BE2C (cell line): ENCODE measurements at regions not wholly inside any gene's neighbourhood (a gene's known extent, or its start where the extent isn't known, plus 50 kb on each side); places are given as distances from the start of the nearest gene placed in this dataset.
"Not testable (repeated sequence)": the region's sequence is repeated elsewhere in the genome, so short reads cannot be mapped to it uniquely, and the experiment has no call there.

Source experiments
- DNase-seq: peaks from one replicate; pipeline ENCODE4 v3.0.0-alpha.2; 2020
- H3K27me3 ChIP-seq: fragments of 250-450 bp; sonication (Bioruptor Pico); 2 replicates; pipeline ENCODE4 v1.5.1; 2020; ENCODE audit warnings: mild to moderate bottlenecking
- H3K36me3 ChIP-seq: fragments of 250-450 bp; sonication (Bioruptor Pico); 2 replicates; pipeline ENCODE4 v1.5.1; 2020; ENCODE audit warnings: mild to moderate bottlenecking
- H3K4me1 ChIP-seq: fragments of 250-450 bp; sonication (Bioruptor Pico); 2 replicates; pipeline ENCODE4 v1.5.1; 2020
- H3K4me3 ChIP-seq: 2 replicates; pipeline ENCODE4 v1.5.1; 2011; ENCODE audit warnings: low read depth, low read length
- H3K9me3 ChIP-seq: fragments of 250-450 bp; sonication (Bioruptor Pico); 2 replicates; pipeline ENCODE4 v1.5.1; 2020
- CTCF ChIP-seq: IDR thresholded peaks from 2 replicates; pipeline ENCODE4 v1.5.1; 2012; ENCODE audit warnings: mild to moderate bottlenecking, low read depth, low read length

GRCh38 chr2:205865056-205865455 is 182.8 kb downstream of the NRP2 start:
- TF ChIP-seq CTCF: no peak

GRCh38 chr2:205864491-205864890 is 182.2 kb downstream of the NRP2 start:
- TF ChIP-seq CTCF: no peak
- H3K36me3 ChIP-seq: no peaks in the 10 kb centered on the region

More at GRCh38 chr2:205865056-205865455, 182.8 kb downstream of the NRP2 start:
- Histone ChIP-seq H3K4me1 (peaks cover 8% of the 10 kb centered on the region), H3K27me3 (no peaks in the 10 kb centered on the region), H3K36me3 (no peaks in the 10 kb centered on the region), H3K9me3 (no peaks in the 10 kb centered on the region; the same call in 1 of the 2 replicates), H3K4me3 (no peak overlapping the region)
- DNase-seq: no peak

GRCh38 chr2:205862761-205863160 is 180.5 kb downstream of the NRP2 start:
- not testable (repeated sequence) for H3K4me3 ChIP-seq, DNase-seq, H3K36me3 ChIP-seq, H3K27me3 ChIP-seq, H3K4me1 ChIP-seq, H3K9me3 ChIP-seq

More at GRCh38 chr2:205864491-205864890, 182.2 kb downstream of the NRP2 start:
- peaks cover 8% of the 10 kb centered on the region for H3K4me1 ChIP-seq
- no peak for DNase-seq
- H3K9me3 ChIP-seq: no peaks in the 10 kb centered on the region; the same call in 1 of the 2 replicates
- no peak overlapping the region for H3K4me3 ChIP-seq
- no peaks in the 10 kb centered on the region for H3K27me3 ChIP-seq

- Histone ChIP-seq H3K4me1 (peaks cover 5% of the 10 kb centered on the region), H3K36me3 (no peaks in the 10 kb centered on the region), H3K9me3 (no peaks in the 10 kb centered on the region; the same call in 1 of the 2 replicates), H3K4me3 (no peak overlapping the region), H3K27me3 (no peaks in the 10 kb centered on the region)
- no peak for DNase-seq
- TF ChIP-seq CTCF: no peak
Measured at GRCh38 chr2:205860885-205861284, 178.6 kb downstream of the NRP2 start.

- no peaks in the 10 kb centered on the region; the same call in 1 of the 2 replicates for H3K9me3 ChIP-seq
- DNase-seq: no peak
- TF ChIP-seq CTCF: no peak
- H3K36me3 ChIP-seq: no peaks in the 10 kb centered on the region
- no peaks in the 10 kb centered on the region for H3K4me1 ChIP-seq
- no peaks in the 10 kb centered on the region for H3K27me3 ChIP-seq
- no peak overlapping the region for H3K4me3 ChIP-seq
Measured at GRCh38 chr2:205860181-205860580, 177.9 kb downstream of the NRP2 start.

GRCh38 chr2:205858881-205859441 is 176.7 kb downstream of the NRP2 start:
- peak; percentile 27 for DNase-seq
- Histone ChIP-seq H3K9me3 (no peaks in the 10 kb centered on the region; the same call in 1 of the 2 replicates), H3K27me3 (no peaks in the 10 kb centered on the region), H3K4me3 (peak overlapping the region; percentile 27), H3K4me1 (no peaks in the 10 kb centered on the region), H3K36me3 (no peaks in the 10 kb centered on the region)
- TF ChIP-seq CTCF: peak; percentile 17; the same call in 1 of the 2 replicates
